CD8-positive, alpha-beta memory T cell (primary cell): ENCODE measurements at regions not wholly inside any gene's neighbourhood (a gene's known extent, or its start where the extent isn't known, plus 50 kb on each side); places are given as distances from the start of the nearest gene placed in this dataset.

Experiments used
- CTCF ChIA-PET: fragments of 350-600 bp; sonication (Branson Sonifier 250); formaldehyde crosslinking; loops from one replicate; lab custom pipeline; 2021; ENCODE audit warnings: antibody characterized with exemption; lab: Charles Lee
- POLR2A ChIA-PET: fragments of 350-600 bp; sonication (Branson Sonifier 250); formaldehyde crosslinking; loops from one replicate; lab custom pipeline; 2021; ENCODE audit warnings: antibody characterized with exemption; lab: Charles Lee
- DNase-seq, 5 donors: peaks; one replicate each; pipeline versions ENCODE4 v3.0.0 to v3.0.0-alpha.2; 2020 to 2022; ENCODE audit warnings: mixed read lengths in 1 of 5
- H3K27ac ChIP-seq: one replicate; pipeline ENCODE4 v1.7.0; 2013; ENCODE audit warnings: low read depth, mild to moderate bottlenecking, low read length, moderate library complexity
- H3K27me3 ChIP-seq: 2 replicates; pipeline ENCODE4 v1.7.0; 2013; ENCODE audit warnings: low read length, mild to moderate bottlenecking; ENCODE audit not compliant: insufficient read depth, poor library complexity, severe bottlenecking
- H3K36me3 ChIP-seq: 2 replicates; pipeline ENCODE4 v1.7.0; 2013; ENCODE audit warnings: mild to moderate bottlenecking, low read length, moderate library complexity; ENCODE audit not compliant: insufficient read depth
- H3K4me1 ChIP-seq: 2 replicates; pipeline ENCODE4 v1.7.0; 2013; ENCODE audit warnings: mild to moderate bottlenecking, low read length, moderate library complexity; ENCODE audit not compliant: insufficient read depth
- H3K4me3 ChIP-seq: 2 replicates; pipeline ENCODE4 v1.7.0; 2013; ENCODE audit warnings: mild to moderate bottlenecking, low read length
- H3K9me3 ChIP-seq: 2 replicates; pipeline ENCODE4 v1.7.0; 2013; ENCODE audit warnings: mild to moderate bottlenecking, low read length
- H3K27ac Mint-ChIP-seq, 8 donors: one replicate each; pipeline ENCODE4 v1.8.0; 2020 to 2021; ENCODE audit warnings: mixed read lengths in 8 of 8, mild to moderate bottlenecking in 6 of 8, inconsistent platforms in 3 of 8, moderate library complexity in 3 of 8
- H3K27me3 Mint-ChIP-seq, 2 donors: one replicate each; pipeline ENCODE4 v1.8.0; 2020 to 2021; ENCODE audit warnings: mixed read lengths in 2 of 2, mild to moderate bottlenecking in 1 of 2, moderate library complexity in 1 of 2
- H3K36me3 Mint-ChIP-seq, 3 donors: one replicate each; pipeline ENCODE4 v1.8.0; 2020 to 2021; ENCODE audit warnings: mixed read lengths in 3 of 3, inconsistent platforms in 1 of 3, mild to moderate bottlenecking in 1 of 3
- H3K4me1 Mint-ChIP-seq, 3 donors: one replicate each; pipeline ENCODE4 v1.8.0; 2020 to 2021; ENCODE audit warnings: mixed read lengths in 3 of 3, inconsistent platforms in 1 of 3, mild to moderate bottlenecking in 1 of 3
- H3K4me3 Mint-ChIP-seq, 7 donors: one replicate each; pipeline ENCODE4 v1.8.0; 2020 to 2021; ENCODE audit warnings: mixed read lengths in 7 of 7, mild to moderate bottlenecking in 6 of 7, moderate library complexity in 4 of 7, inconsistent platforms in 2 of 7
- H3K9me3 Mint-ChIP-seq, 5 donors: one replicate each; pipeline ENCODE4 v1.8.0; 2020 to 2022; ENCODE audit warnings: mixed read lengths in 5 of 5, mild to moderate bottlenecking in 3 of 5, moderate library complexity in 2 of 5, inconsistent platforms in 1 of 5

GRCh38 chr3:150068440-150069153, 97.9 kb upstream of the PFN2 start:
- Histone ChIP-seq H3K36me3 (no peaks in the 10 kb centered on the region), H3K27ac (no peak overlapping the region), H3K4me1 (no peaks in the 10 kb centered on the region), H3K9me3 (no peaks in the 10 kb centered on the region), H3K27me3 (peaks cover 9% of the 10 kb centered on the region), H3K4me3 (no peak overlapping the region)
- ChIA-PET CTCF (no interaction called here), POLR2A (no interaction called here)
- no peak for DNase-seq
- Mint-ChIP-seq H3K4me1 (no peaks in the 10 kb centered on the region), H3K36me3 (no peaks in the 10 kb centered on the region), H3K27me3 (peaks cover 5 to 43% of the 10 kb centered on the region in 2 donors), H3K9me3 (no peaks in the 10 kb centered on the region), H3K4me3 (no peak overlapping the region), H3K27ac (no peak overlapping the region)

DNA sequence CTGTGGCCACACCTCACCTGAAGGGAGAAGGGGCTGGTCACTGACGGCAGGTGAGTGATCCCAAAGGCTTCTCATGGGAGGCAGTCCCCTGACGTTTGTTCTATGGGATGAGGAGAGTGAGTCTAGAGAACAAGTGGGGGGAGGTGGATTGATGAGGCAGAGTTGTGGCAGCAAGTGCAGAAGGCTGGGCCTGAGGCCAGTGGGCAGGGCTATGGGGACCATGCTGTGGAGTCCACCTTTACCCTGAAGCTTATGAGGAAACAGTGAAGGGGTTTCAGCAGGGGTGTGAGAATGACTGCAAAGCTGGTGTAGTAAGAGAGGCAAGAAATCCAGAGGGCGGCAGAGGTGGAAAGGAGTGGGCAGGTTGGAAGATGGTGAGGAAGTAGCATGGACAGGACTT, 96.9 kb upstream of the PFN2 start:
- POLR2A ChIA-PET, result no interaction called here
- Histone ChIP-seq H3K27ac (no peak overlapping the region), H3K36me3 (no peaks in the 10 kb centered on the region), H3K9me3 (no peaks in the 10 kb centered on the region), H3K4me1 (no peaks in the 10 kb centered on the region), H3K4me3 (no peak overlapping the region), H3K27me3 (peaks cover 9% of the 10 kb centered on the region)
- no peaks in the 10 kb centered on the region for H3K36me3 Mint-ChIP-seq
- no peak overlapping the region for H3K27ac Mint-ChIP-seq
- H3K27me3 Mint-ChIP-seq, result peaks cover 5 to 41% of the 10 kb centered on the region in 2 donors
- no peak for DNase-seq
- no peaks in the 10 kb centered on the region for H3K4me1 Mint-ChIP-seq
- no peaks in the 10 kb centered on the region for H3K9me3 Mint-ChIP-seq
- no peak overlapping the region for H3K4me3 Mint-ChIP-seq
- CTCF ChIA-PET, result no interaction called here

DNA sequence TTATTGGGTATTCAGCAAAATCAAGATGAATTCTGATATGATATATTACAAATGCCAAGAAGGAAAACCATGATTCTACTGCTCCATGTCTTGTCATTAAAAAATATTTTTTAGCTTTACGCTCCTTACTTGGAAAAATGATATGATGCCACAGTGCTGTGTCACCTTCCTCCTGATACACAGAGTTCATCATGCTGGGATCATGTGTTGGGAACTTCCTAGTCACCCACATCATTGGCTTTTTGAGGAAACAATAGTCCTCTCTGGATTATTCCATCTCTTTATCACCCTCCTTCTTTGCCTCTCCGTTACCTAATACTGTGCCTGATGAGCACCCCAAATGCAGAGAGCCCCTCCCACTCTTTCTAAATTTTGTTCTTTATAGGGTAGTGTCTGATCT, 94.3 kb upstream of the PFN2 start:
- H3K27me3 ChIP-seq, result peaks cover 9% of the 10 kb centered on the region
- no peaks in the 10 kb centered on the region for H3K4me1 ChIP-seq
- no peak for DNase-seq
- no peaks in the 10 kb centered on the region for H3K36me3 Mint-ChIP-seq
- no peaks in the 10 kb centered on the region for H3K9me3 ChIP-seq
- no peak overlapping the region for H3K27ac ChIP-seq
- no peaks in the 10 kb centered on the region for H3K9me3 Mint-ChIP-seq
- no peaks in the 10 kb centered on the region for H3K4me1 Mint-ChIP-seq
- CTCF ChIA-PET, result no interaction called here
- no peak overlapping the region for H3K4me3 ChIP-seq
- H3K27me3 Mint-ChIP-seq, result peaks cover 7 to 29% of the 10 kb centered on the region in 2 donors
- no peak overlapping the region for H3K27ac Mint-ChIP-seq
- H3K36me3 ChIP-seq, result no peaks in the 10 kb centered on the region
- POLR2A ChIA-PET, result no interaction called here
- no peak overlapping the region for H3K4me3 Mint-ChIP-seq

DNA sequence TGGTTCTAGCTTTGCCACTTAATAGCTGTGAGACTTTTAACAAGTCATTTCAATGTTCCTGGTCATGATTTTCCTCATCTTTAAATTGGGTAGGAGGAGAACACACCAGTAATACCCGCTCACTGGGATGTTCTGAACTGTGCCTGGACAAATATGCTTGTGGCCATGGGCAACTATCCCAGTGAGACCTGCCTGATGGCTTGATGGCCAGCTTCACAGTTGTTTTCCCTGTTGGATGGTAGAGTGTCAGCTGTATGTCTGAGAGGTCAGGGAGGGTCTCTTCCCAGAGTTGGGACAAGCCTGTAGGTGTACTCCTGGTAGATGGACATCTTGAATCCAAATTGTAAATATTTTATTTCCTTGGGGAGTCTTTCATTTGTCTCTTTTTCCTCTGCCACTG, 92.5 kb upstream of the PFN2 start:
- no peaks in the 10 kb centered on the region for H3K4me1 ChIP-seq
- H3K27me3 ChIP-seq, result peaks cover 9% of the 10 kb centered on the region
- H3K9me3 Mint-ChIP-seq, result no peaks in the 10 kb centered on the region
- H3K27ac ChIP-seq, result no peak overlapping the region
- DNase-seq, result no peak
- no peaks in the 10 kb centered on the region for H3K36me3 ChIP-seq
- ChIA-PET POLR2A (no interaction called here), CTCF (no interaction called here)
- H3K36me3 Mint-ChIP-seq, result no peaks in the 10 kb centered on the region
- peaks cover 7 to 19% of the 10 kb centered on the region in 2 donors for H3K27me3 Mint-ChIP-seq
- no peaks in the 10 kb centered on the region for H3K9me3 ChIP-seq
- no peak overlapping the region for H3K27ac Mint-ChIP-seq
- H3K4me3 Mint-ChIP-seq, result no peak overlapping the region
- H3K4me1 Mint-ChIP-seq, result no peaks in the 10 kb centered on the region
- no peak overlapping the region for H3K4me3 ChIP-seq

DNA sequence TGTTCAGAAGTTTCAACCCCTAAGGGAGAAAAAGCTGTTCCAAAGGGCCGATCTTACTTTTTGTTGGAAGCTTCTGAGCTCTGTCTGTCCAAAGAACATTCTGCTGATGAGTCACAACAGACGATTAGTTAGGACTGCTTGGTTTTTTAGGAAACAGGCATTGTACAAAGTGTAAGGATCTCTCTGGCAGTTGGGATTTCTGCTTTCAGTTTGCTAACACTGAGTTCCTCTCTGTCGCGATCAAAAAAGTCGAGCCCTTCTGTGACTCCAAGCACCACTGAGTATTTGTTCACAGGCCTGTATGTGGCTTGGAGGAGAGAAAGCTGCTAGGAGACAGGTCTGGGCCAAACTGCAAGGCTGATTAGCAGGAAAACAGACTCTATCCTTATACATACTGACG, 91.8 kb upstream of the PFN2 start:
- POLR2A ChIA-PET, result no interaction called here
- Mint-ChIP-seq H3K27me3 (peaks cover 10 to 13% of the 10 kb centered on the region in 2 donors), H3K36me3 (no peaks in the 10 kb centered on the region), H3K27ac (no peak overlapping the region), H3K4me3 (no peak overlapping the region), H3K9me3 (no peaks in the 10 kb centered on the region), H3K4me1 (no peaks in the 10 kb centered on the region)
- Histone ChIP-seq H3K4me3 (no peak overlapping the region), H3K27me3 (peaks cover 6% of the 10 kb centered on the region), H3K4me1 (no peaks in the 10 kb centered on the region), H3K27ac (no peak overlapping the region), H3K9me3 (no peaks in the 10 kb centered on the region), H3K36me3 (no peaks in the 10 kb centered on the region)
- DNase-seq, result no peak
- CTCF ChIA-PET, result no interaction called here

GRCh38 chr3:150061288-150062024, 90.8 kb upstream of the PFN2 start:
- Mint-ChIP-seq H3K4me1 (no peaks in the 10 kb centered on the region), H3K27ac (no peak overlapping the region)
- no peak for DNase-seq

GRCh38 chr3:150059729-150060128, 89.0 kb upstream of the PFN2 start:
- DNase-seq, result no peak
- Histone ChIP-seq H3K4me1 (no peaks in the 10 kb centered on the region), H3K36me3 (no peaks in the 10 kb centered on the region), H3K4me3 (no peak overlapping the region), H3K9me3 (no peaks in the 10 kb centered on the region), H3K27ac (no peak overlapping the region), H3K27me3 (no peaks in the 10 kb centered on the region)
- Mint-ChIP-seq H3K4me3 (no peak overlapping the region), H3K27ac (no peak overlapping the region), H3K9me3 (no peaks in the 10 kb centered on the region), H3K27me3 (peaks cover 11 to 21% of the 10 kb centered on the region in 2 donors), H3K4me1 (no peaks in the 10 kb centered on the region), H3K36me3 (no peaks in the 10 kb centered on the region)
- CTCF ChIA-PET, result no interaction called here
- POLR2A ChIA-PET, result no interaction called here

More at GRCh38 chr3:150061288-150062024, 90.8 kb upstream of the PFN2 start:
- POLR2A ChIA-PET, result no interaction called here
- Mint-ChIP-seq H3K4me3 (no peak overlapping the region), H3K9me3 (no peaks in the 10 kb centered on the region), H3K27me3 (peaks cover 8% of the 10 kb centered on the region in 2 donors), H3K36me3 (no peaks in the 10 kb centered on the region)
- Histone ChIP-seq H3K4me3 (no peak overlapping the region), H3K27ac (no peak overlapping the region), H3K36me3 (no peaks in the 10 kb centered on the region), H3K27me3 (peaks cover 5% of the 10 kb centered on the region), H3K9me3 (no peaks in the 10 kb centered on the region), H3K4me1 (no peaks in the 10 kb centered on the region)
- CTCF ChIA-PET, result no interaction called here

GRCh38 chr3:150059241-150059640, 88.5 kb upstream of the PFN2 start:
- DNase-seq, result no peak
- Histone ChIP-seq H3K27me3 (no peaks in the 10 kb centered on the region), H3K9me3 (no peaks in the 10 kb centered on the region), H3K4me1 (no peaks in the 10 kb centered on the region), H3K36me3 (no peaks in the 10 kb centered on the region), H3K4me3 (no peak overlapping the region), H3K27ac (no peak overlapping the region)
- H3K9me3 Mint-ChIP-seq, result no peaks in the 10 kb centered on the region
- ChIA-PET CTCF (no interaction called here), POLR2A (no interaction called here)
- peaks cover 11 to 26% of the 10 kb centered on the region in 2 donors for H3K27me3 Mint-ChIP-seq
- H3K4me1 Mint-ChIP-seq, result no peaks in the 10 kb centered on the region
- H3K36me3 Mint-ChIP-seq, result no peaks in the 10 kb centered on the region
- H3K27ac Mint-ChIP-seq, result no peak overlapping the region
- no peak overlapping the region for H3K4me3 Mint-ChIP-seq
